ENCODE measurements at regions not wholly inside any gene's neighbourhood (a gene's known extent, or its start where the extent isn't known, plus 50 kb on each side); places are given as distances from the start of the nearest gene placed in this dataset.

GRCh38 chr1:93738926-93739325 is 57.3 kb upstream of the BCAR3 start:
- no peak for TF ChIP-seq CTCF (conservative IDR thresholded peaks at IDR 0.05)
- TF ChIP-seq ZFX (IDR thresholded peaks at IDR 0.05), result no peak
